ENCODE measurements at regions not wholly inside any gene's neighbourhood (a gene's known extent, or its start where the extent isn't known, plus 50 kb on each side); places are given as distances from the start of the nearest gene placed in this dataset.

DNA sequence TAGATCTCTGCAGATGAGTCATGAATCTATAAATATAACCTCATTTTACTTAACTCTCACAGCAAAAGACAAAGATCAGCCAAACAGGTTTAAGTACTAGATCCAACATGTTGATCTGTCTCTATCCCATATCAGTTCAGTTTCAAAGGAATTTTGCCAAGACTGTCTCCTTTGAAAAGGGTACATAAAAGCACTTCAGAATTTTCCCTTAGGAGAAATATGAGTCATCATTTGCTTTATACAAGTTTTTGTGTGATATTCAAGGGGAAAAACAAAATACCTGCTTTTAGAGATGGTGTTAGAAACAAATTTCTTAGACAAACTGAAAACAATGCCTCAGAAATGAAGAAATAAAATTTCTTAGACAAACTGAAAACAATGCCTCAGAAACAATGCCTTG lies 73.5 kb upstream of the LRRC7 start:
- ATAC-seq = no peak
- TF ChIP-seq ESRRG (CRISPR knock-in tag; IDR thresholded peaks at IDR 0.05) = no peak
- no peak for TF ChIP-seq PPARA (CRISPR knock-in tag; IDR thresholded peaks at IDR 0.05; ENCODE audit: borderline replicate concordance)
- no peak for TF ChIP-seq SNAI2 (CRISPR knock-in tag; IDR thresholded peaks at IDR 0.05)
- TF ChIP-seq, protein P1, sequence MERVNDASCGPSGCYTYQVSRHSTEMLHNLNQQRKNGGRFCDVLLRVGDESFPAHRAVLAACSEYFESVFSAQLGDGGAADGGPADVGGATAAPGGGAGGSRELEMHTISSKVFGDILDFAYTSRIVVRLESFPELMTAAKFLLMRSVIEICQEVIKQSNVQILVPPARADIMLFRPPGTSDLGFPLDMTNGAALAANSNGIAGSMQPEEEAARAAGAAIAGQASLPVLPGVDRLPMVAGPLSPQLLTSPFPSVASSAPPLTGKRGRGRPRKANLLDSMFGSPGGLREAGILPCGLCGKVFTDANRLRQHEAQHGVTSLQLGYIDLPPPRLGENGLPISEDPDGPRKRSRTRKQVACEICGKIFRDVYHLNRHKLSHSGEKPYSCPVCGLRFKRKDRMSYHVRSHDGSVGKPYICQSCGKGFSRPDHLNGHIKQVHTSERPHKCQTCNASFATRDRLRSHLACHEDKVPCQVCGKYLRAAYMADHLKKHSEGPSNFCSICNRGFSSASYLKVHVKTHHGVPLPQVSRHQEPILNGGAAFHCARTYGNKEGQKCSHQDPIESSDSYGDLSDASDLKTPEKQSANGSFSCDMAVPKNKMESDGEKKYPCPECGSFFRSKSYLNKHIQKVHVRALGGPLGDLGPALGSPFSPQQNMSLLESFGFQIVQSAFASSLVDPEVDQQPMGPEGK (CRISPR knock-in tag; IDR thresholded peaks at IDR 0.05; ENCODE audit: borderline replicate concordance) = no peak
- TF ChIP-seq ZFP30 (CRISPR knock-in tag; IDR thresholded peaks at IDR 0.05) = no peak
- peak; percentile 31; the same call in 1 of the 2 replicates for TF ChIP-seq ISL1 (CRISPR knock-in tag; IDR thresholded peaks at IDR 0.05)
- TF ChIP-seq, protein P2, sequence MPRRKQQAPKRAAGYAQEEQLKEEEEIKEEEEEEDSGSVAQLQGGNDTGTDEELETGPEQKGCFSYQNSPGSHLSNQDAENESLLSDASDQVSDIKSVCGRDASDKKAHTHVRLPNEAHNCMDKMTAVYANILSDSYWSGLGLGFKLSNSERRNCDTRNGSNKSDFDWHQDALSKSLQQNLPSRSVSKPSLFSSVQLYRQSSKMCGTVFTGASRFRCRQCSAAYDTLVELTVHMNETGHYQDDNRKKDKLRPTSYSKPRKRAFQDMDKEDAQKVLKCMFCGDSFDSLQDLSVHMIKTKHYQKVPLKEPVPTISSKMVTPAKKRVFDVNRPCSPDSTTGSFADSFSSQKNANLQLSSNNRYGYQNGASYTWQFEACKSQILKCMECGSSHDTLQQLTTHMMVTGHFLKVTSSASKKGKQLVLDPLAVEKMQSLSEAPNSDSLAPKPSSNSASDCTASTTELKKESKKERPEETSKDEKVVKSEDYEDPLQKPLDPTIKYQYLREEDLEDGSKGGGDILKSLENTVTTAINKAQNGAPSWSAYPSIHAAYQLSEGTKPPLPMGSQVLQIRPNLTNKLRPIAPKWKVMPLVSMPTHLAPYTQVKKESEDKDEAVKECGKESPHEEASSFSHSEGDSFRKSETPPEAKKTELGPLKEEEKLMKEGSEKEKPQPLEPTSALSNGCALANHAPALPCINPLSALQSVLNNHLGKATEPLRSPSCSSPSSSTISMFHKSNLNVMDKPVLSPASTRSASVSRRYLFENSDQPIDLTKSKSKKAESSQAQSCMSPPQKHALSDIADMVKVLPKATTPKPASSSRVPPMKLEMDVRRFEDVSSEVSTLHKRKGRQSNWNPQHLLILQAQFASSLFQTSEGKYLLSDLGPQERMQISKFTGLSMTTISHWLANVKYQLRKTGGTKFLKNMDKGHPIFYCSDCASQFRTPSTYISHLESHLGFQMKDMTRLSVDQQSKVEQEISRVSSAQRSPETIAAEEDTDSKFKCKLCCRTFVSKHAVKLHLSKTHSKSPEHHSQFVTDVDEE (CRISPR knock-in tag; IDR thresholded peaks at IDR 0.05) = no peak

DNA sequence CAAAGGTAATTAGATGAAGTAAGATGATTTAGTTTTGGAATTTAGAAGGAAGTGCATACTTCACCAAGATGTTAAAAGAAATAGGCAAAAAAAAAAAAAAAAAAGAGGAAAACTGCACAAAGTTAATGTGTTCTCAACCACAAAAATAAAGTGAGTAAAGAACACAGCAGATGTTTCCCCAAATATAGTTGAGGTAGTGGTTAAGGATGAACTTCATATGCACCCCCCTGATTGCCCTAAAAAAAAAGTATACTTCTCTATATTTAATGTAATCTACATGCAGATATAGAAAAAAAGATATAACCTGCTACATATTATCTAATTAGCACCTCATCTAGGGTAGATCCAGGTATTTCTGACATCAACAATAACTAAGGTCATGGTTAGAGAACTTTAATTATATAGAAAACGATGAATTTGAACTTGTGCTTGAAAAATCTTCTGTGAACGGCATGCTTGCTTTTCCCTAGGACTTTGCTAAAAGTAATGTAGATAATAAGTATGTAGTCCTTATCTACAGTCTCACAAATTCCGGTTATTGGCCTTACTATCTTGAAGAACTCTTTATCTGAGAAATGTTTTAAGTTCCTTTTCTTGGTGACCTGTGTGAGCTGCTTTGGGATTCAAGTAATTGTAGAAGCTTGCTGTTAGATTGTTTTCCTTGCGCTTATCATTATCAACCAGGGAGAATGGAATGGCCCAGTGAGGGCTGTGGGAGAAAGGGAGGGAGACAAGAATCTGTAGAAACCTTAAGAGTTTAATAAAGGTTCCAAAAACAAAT lies 70.1 kb upstream of the LRRC7 start:
- TF ChIP-seq BACH2 (CRISPR knock-in tag; IDR thresholded peaks at IDR 0.05; ENCODE audit: borderline replicate concordance) (no peak), ZNF8 (CRISPR knock-in tag; IDR thresholded peaks at IDR 0.05) (no peak), ZNF70 (CRISPR knock-in tag; IDR thresholded peaks at IDR 0.05) (no peak), SNAI2 (CRISPR knock-in tag; IDR thresholded peaks at IDR 0.05) (no peak), PPARA (CRISPR knock-in tag; IDR thresholded peaks at IDR 0.05; ENCODE audit: borderline replicate concordance) (no peak), ZNF565 (CRISPR knock-in tag; conservative IDR thresholded peaks at IDR 0.05; ENCODE audit: low read depth) (no peak), ZFP3 (CRISPR knock-in tag; IDR thresholded peaks at IDR 0.05) (no peak), ZC3H10 (CRISPR knock-in tag; IDR thresholded peaks at IDR 0.05) (no peak), ARNTL (CRISPR knock-in tag; IDR thresholded peaks at IDR 0.05; ENCODE audit: borderline replicate concordance, low read depth) (no peak), OSR1 (CRISPR knock-in tag; IDR thresholded peaks at IDR 0.05) (no peak), ESRRG (CRISPR knock-in tag; IDR thresholded peaks at IDR 0.05) (no peak), ZFP30 (CRISPR knock-in tag; IDR thresholded peaks at IDR 0.05) (no peak), RARB (CRISPR knock-in tag; IDR thresholded peaks at IDR 0.05) (no peak), TCF4 (CRISPR knock-in tag; IDR thresholded peaks at IDR 0.05; ENCODE audit: borderline replicate concordance) (no peak), ISL1 (CRISPR knock-in tag; IDR thresholded peaks at IDR 0.05) (no peak), GLIS3 (CRISPR knock-in tag; IDR thresholded peaks at IDR 0.05) (no peak), TOX (CRISPR knock-in tag; IDR thresholded peaks at IDR 0.05; ENCODE audit: borderline replicate concordance) (no peak)
- TF ChIP-seq, protein P1 (CRISPR knock-in tag; IDR thresholded peaks at IDR 0.05; ENCODE audit: borderline replicate concordance) = no peak
- no peak for ATAC-seq

DNA sequence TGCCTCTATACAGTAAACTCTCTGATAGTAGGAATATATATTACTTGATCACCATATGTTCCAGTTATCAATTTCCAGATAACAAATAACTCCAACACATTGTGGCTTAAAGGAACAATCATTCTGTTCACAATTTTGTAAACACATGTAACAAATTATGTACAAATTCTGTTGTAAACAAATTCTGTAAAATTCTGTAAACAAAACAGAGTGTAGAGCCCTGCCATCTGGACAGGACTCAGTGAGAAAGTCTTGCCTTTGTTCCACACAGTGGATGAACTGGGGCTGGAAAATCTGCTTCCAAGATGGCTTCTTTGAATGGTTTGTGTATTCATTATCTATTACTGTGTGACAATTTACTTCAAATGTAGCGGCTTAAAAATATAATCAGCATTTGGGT lies 69.0 kb upstream of the LRRC7 start:
- TF ChIP-seq, protein P1 (CRISPR knock-in tag; IDR thresholded peaks at IDR 0.05; ENCODE audit: borderline replicate concordance) = no peak
- TF ChIP-seq ARNTL (CRISPR knock-in tag; IDR thresholded peaks at IDR 0.05; ENCODE audit: borderline replicate concordance, low read depth) = no peak
- TF ChIP-seq CSDC2 (CRISPR knock-in tag; IDR thresholded peaks at IDR 0.05) = no peak
- TF ChIP-seq ZNF8 (CRISPR knock-in tag; IDR thresholded peaks at IDR 0.05) = no peak
- TF ChIP-seq ISL1 (CRISPR knock-in tag; IDR thresholded peaks at IDR 0.05) = no peak
- TF ChIP-seq ZFP30 (CRISPR knock-in tag; IDR thresholded peaks at IDR 0.05) = no peak
- TF ChIP-seq, protein P3, sequence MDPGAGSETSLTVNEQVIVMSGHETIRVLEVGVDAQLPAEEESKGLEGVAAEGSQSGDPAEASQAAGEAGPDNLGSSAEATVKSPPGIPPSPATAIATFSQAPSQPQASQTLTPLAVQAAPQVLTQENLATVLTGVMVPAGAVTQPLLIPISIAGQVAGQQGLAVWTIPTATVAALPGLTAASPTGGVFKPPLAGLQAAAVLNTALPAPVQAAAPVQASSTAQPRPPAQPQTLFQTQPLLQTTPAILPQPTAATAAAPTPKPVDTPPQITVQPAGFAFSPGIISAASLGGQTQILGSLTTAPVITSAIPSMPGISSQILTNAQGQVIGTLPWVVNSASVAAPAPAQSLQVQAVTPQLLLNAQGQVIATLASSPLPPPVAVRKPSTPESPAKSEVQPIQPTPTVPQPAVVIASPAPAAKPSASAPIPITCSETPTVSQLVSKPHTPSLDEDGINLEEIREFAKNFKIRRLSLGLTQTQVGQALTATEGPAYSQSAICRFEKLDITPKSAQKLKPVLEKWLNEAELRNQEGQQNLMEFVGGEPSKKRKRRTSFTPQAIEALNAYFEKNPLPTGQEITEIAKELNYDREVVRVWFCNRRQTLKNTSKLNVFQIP (CRISPR knock-in tag; IDR thresholded peaks at IDR 0.05; ENCODE audit: borderline replicate concordance, low read depth) = no peak
- TF ChIP-seq ZNF70 (CRISPR knock-in tag; IDR thresholded peaks at IDR 0.05) = no peak
- TF ChIP-seq GLIS3 (CRISPR knock-in tag; IDR thresholded peaks at IDR 0.05) = no peak
- TF ChIP-seq TOX (CRISPR knock-in tag; IDR thresholded peaks at IDR 0.05; ENCODE audit: borderline replicate concordance) = no peak
- TF ChIP-seq, protein P4, sequence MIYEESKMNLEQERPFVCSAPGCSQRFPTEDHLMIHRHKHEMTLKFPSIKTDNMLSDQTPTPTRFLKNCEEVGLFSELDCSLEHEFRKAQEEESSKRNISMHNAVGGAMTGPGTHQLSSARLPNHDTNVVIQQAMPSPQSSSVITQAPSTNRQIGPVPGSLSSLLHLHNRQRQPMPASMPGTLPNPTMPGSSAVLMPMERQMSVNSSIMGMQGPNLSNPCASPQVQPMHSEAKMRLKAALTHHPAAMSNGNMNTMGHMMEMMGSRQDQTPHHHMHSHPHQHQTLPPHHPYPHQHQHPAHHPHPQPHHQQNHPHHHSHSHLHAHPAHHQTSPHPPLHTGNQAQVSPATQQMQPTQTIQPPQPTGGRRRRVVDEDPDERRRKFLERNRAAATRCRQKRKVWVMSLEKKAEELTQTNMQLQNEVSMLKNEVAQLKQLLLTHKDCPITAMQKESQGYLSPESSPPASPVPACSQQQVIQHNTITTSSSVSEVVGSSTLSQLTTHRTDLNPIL (CRISPR knock-in tag; IDR thresholded peaks at IDR 0.05; ENCODE audit: low read depth) = no peak
- TF ChIP-seq ZFP3 (CRISPR knock-in tag; IDR thresholded peaks at IDR 0.05) = no peak
- TF ChIP-seq RARB (CRISPR knock-in tag; IDR thresholded peaks at IDR 0.05) = no peak
- TF ChIP-seq PPARA (CRISPR knock-in tag; IDR thresholded peaks at IDR 0.05; ENCODE audit: borderline replicate concordance) = no peak
- TF ChIP-seq SNAI2 (CRISPR knock-in tag; IDR thresholded peaks at IDR 0.05) = no peak
- TF ChIP-seq, protein P5, sequence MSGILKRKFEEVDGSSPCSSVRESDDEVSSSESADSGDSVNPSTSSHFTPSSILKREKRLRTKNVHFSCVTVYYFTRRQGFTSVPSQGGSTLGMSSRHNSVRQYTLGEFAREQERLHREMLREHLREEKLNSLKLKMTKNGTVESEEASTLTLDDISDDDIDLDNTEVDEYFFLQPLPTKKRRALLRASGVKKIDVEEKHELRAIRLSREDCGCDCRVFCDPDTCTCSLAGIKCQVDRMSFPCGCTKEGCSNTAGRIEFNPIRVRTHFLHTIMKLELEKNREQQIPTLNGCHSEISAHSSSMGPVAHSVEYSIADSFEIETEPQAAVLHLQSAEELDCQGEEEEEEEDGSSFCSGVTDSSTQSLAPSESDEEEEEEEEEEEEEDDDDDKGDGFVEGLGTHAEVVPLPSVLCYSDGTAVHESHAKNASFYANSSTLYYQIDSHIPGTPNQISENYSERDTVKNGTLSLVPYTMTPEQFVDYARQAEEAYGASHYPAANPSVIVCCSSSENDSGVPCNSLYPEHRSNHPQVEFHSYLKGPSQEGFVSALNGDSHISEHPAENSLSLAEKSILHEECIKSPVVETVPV (CRISPR knock-in tag; IDR thresholded peaks at IDR 0.05) = no peak
- no peak for ATAC-seq
